GM12878 (cell line): ENCODE measurements at regions not wholly inside any gene's neighbourhood (a gene's known extent, or its start where the extent isn't known, plus 50 kb on each side); places are given as distances from the start of the nearest gene placed in this dataset.

ENCODE experiments used
- ATAC-seq: fragments of 200-7000 bp; cut with Tn5 transposase; 3 replicates; pipeline ENCODE4 v1.9.1; 2020; ENCODE audit warnings: mild to moderate bottlenecking, moderate library complexity
- BruUV-seq: library from RNA; stranded (reverse); fragments of 400-500 nt; replicated peaks from 2 replicates; lab custom pipeline; 2021; lab: Mats Ljungman, UMichigan
- CTCF ChIA-PET: fragments of 300-600 bp; sonication (Branson Sonifier 250); formaldehyde crosslinking; extraction: SDS; loops from one replicate; lab custom pipeline; 2021; ENCODE audit warnings: inconsistent platforms; lab: Yijun Ruan, JAX
- POLR2A ChIA-PET: fragments of 350-600 bp; formaldehyde crosslinking; extraction: SDS; loops from one replicate; lab custom pipeline; 2021; ENCODE audit warnings: inconsistent platforms; lab: Charles Lee
- RAD21 ChIA-PET: fragments of 300-600 bp; sonication (Branson Sonifier 250); formaldehyde crosslinking; loops from one replicate; lab custom pipeline; 2023; ENCODE audit warnings: antibody characterized with exemption; ENCODE audit not compliant: unreplicated experiment; lab: Charles Lee
- SMC1A ChIA-PET: fragments of 300-600 bp; sonication (Branson Sonifier 250); formaldehyde crosslinking; loops from one replicate; lab custom pipeline; 2023; ENCODE audit not compliant: unreplicated experiment, uncharacterized antibody; lab: Charles Lee
- DNase-seq: peaks from one replicate; pipeline ENCODE4 v3.0.0-alpha.2; 2011; ENCODE audit warnings: low read depth, low spot score
- FAIRE-seq: peaks from 3 replicates; lab custom pipeline; 2011; peaks lifted over from hg19 to GRCh38; lab: Jason Lieb, UNC
- H2AFZ ChIP-seq: 2 replicates; pipeline ENCODE4 v1.6.0; 2011; ENCODE audit warnings: low read depth, low read length, control low read depth; ENCODE audit not compliant: control insufficient read depth
- H3K27ac ChIP-seq: 2 replicates; pipeline ENCODE4 v1.5.1; 2011; ENCODE audit warnings: control low read depth; ENCODE audit not compliant: control insufficient read depth, insufficient read depth
- H3K27me3 ChIP-seq, 2 experiments: replicated peaks in 1 of 2; 2 replicates each; pipeline versions ENCODE4 v1.6.0 to v1.6.1; 2011; ENCODE audit warnings: low read length in 1 of 2; ENCODE audit not compliant: control insufficient read depth in 2 of 2, insufficient read depth in 2 of 2
- H3K36me3 ChIP-seq, 2 experiments: 2 replicates each; pipeline ENCODE4 v1.5.1; 2011; ENCODE audit warnings: low read length in 1 of 2; ENCODE audit not compliant: control insufficient read depth in 2 of 2, insufficient read depth in 2 of 2
- H3K4me1 ChIP-seq: 2 replicates; pipeline ENCODE4 v1.6.1; 2011; ENCODE audit warnings: mild to moderate bottlenecking, low read length, moderate library complexity, mixed read lengths; ENCODE audit not compliant: control insufficient read depth, insufficient read depth
- H3K4me2 ChIP-seq: 2 replicates; pipeline ENCODE4 v1.6.0; 2011; ENCODE audit warnings: control low read depth; ENCODE audit not compliant: control insufficient read depth, insufficient read depth
- H3K4me3 ChIP-seq: fragments of 200-600 bp; sonication (generic); 2 replicates; pipeline ENCODE4 v1.5.1; 2016
- H3K79me2 ChIP-seq: 2 replicates; pipeline ENCODE4 v1.6.0; 2011; ENCODE audit warnings: low read length; ENCODE audit not compliant: control insufficient read depth, insufficient read depth
- H3K9ac ChIP-seq: 2 replicates; pipeline ENCODE4 v1.8.0; 2011; ENCODE audit warnings: low read length, control low read depth, mixed read lengths; ENCODE audit not compliant: control insufficient read depth, insufficient read depth
- H3K9me3 ChIP-seq: replicated peaks from 3 replicates; pipeline ENCODE4 v1.5.1; 2011; ENCODE audit warnings: mild to moderate bottlenecking, low read length; ENCODE audit not compliant: control insufficient read depth, insufficient read depth
- H4K20me1 ChIP-seq: 2 replicates; pipeline ENCODE4 v1.6.0; 2011; ENCODE audit not compliant: control insufficient read depth, insufficient read depth
- BACH1 ChIP-seq: fragments of 450-650 bp; IDR thresholded peaks from 2 replicates; pipeline ENCODE4 v1.6.1; 2017; ENCODE audit warnings: mild to moderate bottlenecking, borderline replicate concordance
- EZH2 ChIP-seq: IDR thresholded peaks from 2 replicates; pipeline ENCODE4 v1.6.1; 2012; ENCODE audit warnings: low read depth, mild to moderate bottlenecking, control low read depth, inconsistent platforms, low read length, borderline replicate concordance; ENCODE audit not compliant: control insufficient read depth
- FOXM1 ChIP-seq: IDR thresholded peaks from 2 replicates; pipeline ENCODE4 v1.6.1; 2012; ENCODE audit warnings: low read depth, mild to moderate bottlenecking, inconsistent platforms, low read length, moderate library complexity
- JUND ChIP-seq: IDR thresholded peaks from 2 replicates; pipeline ENCODE4 v1.6.1; 2012; ENCODE audit warnings: low read depth, mild to moderate bottlenecking, low read length, improper control_type of control experiment, moderate library complexity
- KLF5 ChIP-seq: fragments of 450-650 bp; IDR thresholded peaks from 2 replicates; pipeline ENCODE4 v1.6.1; 2014; ENCODE audit warnings: mild to moderate bottlenecking; ENCODE audit not compliant: partially characterized antibody
- NFYA ChIP-seq: IDR thresholded peaks from 2 replicates; pipeline ENCODE4 v1.6.1; 2011; ENCODE audit warnings: low read depth, mild to moderate bottlenecking, low read length, improper control_type of control experiment, borderline replicate concordance
- PML ChIP-seq: IDR thresholded peaks from 2 replicates; pipeline ENCODE4 v1.6.1; 2012; ENCODE audit warnings: low read length, inconsistent platforms
- POLR2A ChIP-seq: IDR thresholded peaks from 2 replicates; pipeline ENCODE4 v1.6.1; 2011; ENCODE audit warnings: low read depth, mild to moderate bottlenecking, low read length
- POU2F2 ChIP-seq: IDR thresholded peaks from 3 replicates; pipeline ENCODE4 v1.6.1; 2011; ENCODE audit warnings: low read depth, mild to moderate bottlenecking, low read length, borderline replicate concordance
- RAD51 ChIP-seq: fragments of 450-650 bp; IDR thresholded peaks from 2 replicates; pipeline ENCODE4 v1.6.1; 2016; ENCODE audit warnings: moderate library complexity, mild to moderate bottlenecking, inconsistent platforms
- RCOR1 ChIP-seq: conservative IDR thresholded peaks from 2 replicates; pipeline ENCODE4 v1.6.1; 2012; ENCODE audit warnings: low read depth, low read length, improper control_type of control experiment
- STAT1 ChIP-seq: fragments of 450-650 bp; conservative IDR thresholded peaks from 2 replicates; pipeline ENCODE4 v1.6.1; 2014; ENCODE audit warnings: antibody characterized with exemption, mild to moderate bottlenecking
- TCF3 ChIP-seq: IDR thresholded peaks from 2 replicates; pipeline ENCODE4 v1.6.1; 2012; ENCODE audit warnings: low read depth, mild to moderate bottlenecking, low read length, borderline replicate concordance; ENCODE audit not compliant: insufficient read depth
- TCF7 ChIP-seq: IDR thresholded peaks from 2 replicates; pipeline ENCODE4 v1.6.1; 2014; ENCODE audit warnings: antibody characterized with exemption, borderline replicate concordance
- ZSCAN29 ChIP-seq: fragments of 450-650 bp; IDR thresholded peaks from 2 replicates; pipeline ENCODE4 v1.6.1; 2017; ENCODE audit warnings: mild to moderate bottlenecking, moderate library complexity
- WGBS: methylation state at CpG from one replicate; pipeline ENCODE4 v1.1.6; 2016; ENCODE audit warnings: low lambda C conversion rate; ENCODE audit not compliant: insufficient replicate concordance, insufficient coverage; ENCODE audit errors: missing lambda C conversion rate; 5-methylcytosine and 5-hydroxymethylcytosine counted together
- in situ Hi-C: fragments of 300-500 bp; cut with MboI; formaldehyde crosslinking; loops from 9 replicates; pipeline ENCODE4 v1.14.3; 2018; ENCODE audit warnings: mixed read lengths
- intact Hi-C: fragments of 100-400 bp; cut with micrococcal nuclease; formaldehyde crosslinking; loops from one replicate; pipeline ENCODE4 v1.14.2; 2022; ENCODE audit not compliant: unreplicated experiment
- TF ChIP-seq, protein P1 (sequence below): fragments of 450-650 bp; formaldehyde crosslinking; IDR thresholded peaks from 2 replicates; pipeline ENCODE4 v1.4.0; 2022; ENCODE audit warnings: mild to moderate bottlenecking, moderate library complexity
- TF ChIP-seq, protein P2 (sequence below): fragments of 450-650 bp; IDR thresholded peaks from 2 replicates; pipeline ENCODE4 v1.6.1; 2017; ENCODE audit warnings: mild to moderate bottlenecking
- TF ChIP-seq, protein P3 (sequence below): fragments of 150-350 bp; IDR thresholded peaks from 2 replicates; pipeline ENCODE4 v1.6.1; 2014; ENCODE audit warnings: mild to moderate bottlenecking, low read depth, low read length
- TF ChIP-seq, protein P4 (sequence below): IDR thresholded peaks from 2 replicates; pipeline ENCODE4 v1.6.1; 2011; ENCODE audit warnings: low read depth, mild to moderate bottlenecking, low read length, moderate library complexity, borderline replicate concordance; ENCODE audit errors: extremely low read depth

DNA sequence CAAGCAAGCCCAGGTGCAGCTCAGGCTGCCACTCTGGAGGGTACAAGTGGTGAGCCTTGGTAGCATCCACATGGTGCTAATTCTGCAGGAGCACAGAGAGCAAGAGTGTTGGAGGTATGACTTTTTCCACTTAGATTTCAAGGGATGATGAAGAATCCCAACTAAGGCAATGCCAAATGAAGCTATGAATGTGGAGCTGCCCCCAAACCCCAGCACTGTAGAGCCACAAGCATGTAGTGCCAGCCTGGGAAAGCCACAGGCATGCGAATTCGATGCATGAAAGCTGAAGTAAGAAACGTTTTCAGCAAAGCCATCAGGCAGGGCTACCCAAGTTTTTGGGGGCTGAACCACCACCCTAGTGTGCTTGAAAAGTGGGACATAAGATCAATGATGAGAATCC is 251.1 kb downstream of the HAO1 start:
- H3K9me3 ChIP-seq, result no peaks in the 10 kb centered on the region
- ChIA-PET CTCF (no interaction called here), SMC1A (no interaction called here), RAD21 (no interaction called here), POLR2A (no interaction called here)
- FAIRE-seq, result no peak
- no peaks in the 10 kb centered on the region for H3K79me2 ChIP-seq
- no peaks in the 10 kb centered on the region for H3K27me3 ChIP-seq
- no peaks in the 10 kb centered on the region for H4K20me1 ChIP-seq
- TF ChIP-seq POLR2A (no peak), RAD51 (no peak), TCF7 (no peak), RCOR1 (no peak), STAT1 (no peak), KLF5 (no peak), EZH2 (no peak), NFYA (no peak), FOXM1 (no peak), POU2F2 (no peak), ZSCAN29 (no peak), TCF3 (no peak), BACH1 (no peak), JUND (no peak), PML (no peak)
- TF ChIP-seq, protein P1, sequence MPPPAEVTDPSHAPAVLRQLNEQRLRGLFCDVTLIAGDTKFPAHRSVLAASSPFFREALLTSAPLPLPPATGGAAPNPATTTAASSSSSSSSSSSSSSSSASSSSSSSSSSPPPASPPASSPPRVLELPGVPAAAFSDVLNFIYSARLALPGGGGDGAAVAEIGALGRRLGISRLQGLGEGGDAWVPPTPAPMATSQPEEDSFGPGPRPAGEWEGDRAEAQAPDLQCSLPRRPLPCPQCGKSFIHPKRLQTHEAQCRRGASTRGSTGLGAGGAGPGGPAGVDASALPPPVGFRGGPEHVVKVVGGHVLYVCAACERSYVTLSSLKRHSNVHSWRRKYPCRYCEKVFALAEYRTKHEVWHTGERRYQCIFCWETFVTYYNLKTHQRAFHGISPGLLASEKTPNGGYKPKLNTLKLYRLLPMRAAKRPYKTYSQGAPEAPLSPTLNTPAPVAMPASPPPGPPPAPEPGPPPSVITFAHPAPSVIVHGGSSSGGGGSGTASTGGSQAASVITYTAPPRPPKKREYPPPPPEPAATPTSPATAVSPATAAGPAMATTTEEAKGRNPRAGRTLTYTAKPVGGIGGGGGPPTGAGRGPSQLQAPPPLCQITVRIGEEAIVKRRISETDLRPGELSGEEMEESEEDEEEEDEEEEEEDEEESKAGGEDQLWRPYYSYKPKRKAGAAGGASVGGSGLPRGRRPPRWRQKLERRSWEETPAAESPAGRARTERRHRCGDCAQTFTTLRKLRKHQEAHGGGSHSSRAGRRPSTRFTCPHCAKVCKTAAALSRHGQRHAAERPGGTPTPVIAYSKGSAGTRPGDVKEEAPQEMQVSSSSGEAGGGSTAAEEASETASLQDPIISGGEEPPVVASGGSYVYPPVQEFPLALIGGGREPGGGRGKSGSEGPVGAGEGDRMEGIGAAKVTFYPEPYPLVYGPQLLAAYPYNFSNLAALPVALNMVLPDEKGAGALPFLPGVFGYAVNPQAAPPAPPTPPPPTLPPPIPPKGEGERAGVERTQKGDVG (CRISPR knock-in tag), result no peak
- TF ChIP-seq, protein P2, sequence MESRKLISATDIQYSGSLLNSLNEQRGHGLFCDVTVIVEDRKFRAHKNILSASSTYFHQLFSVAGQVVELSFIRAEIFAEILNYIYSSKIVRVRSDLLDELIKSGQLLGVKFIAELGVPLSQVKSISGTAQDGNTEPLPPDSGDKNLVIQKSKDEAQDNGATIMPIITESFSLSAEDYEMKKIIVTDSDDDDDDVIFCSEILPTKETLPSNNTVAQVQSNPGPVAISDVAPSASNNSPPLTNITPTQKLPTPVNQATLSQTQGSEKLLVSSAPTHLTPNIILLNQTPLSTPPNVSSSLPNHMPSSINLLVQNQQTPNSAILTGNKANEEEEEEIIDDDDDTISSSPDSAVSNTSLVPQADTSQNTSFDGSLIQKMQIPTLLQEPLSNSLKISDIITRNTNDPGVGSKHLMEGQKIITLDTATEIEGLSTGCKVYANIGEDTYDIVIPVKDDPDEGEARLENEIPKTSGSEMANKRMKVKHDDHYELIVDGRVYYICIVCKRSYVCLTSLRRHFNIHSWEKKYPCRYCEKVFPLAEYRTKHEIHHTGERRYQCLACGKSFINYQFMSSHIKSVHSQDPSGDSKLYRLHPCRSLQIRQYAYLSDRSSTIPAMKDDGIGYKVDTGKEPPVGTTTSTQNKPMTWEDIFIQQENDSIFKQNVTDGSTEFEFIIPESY, result no peak
- TF ChIP-seq, protein P3, sequence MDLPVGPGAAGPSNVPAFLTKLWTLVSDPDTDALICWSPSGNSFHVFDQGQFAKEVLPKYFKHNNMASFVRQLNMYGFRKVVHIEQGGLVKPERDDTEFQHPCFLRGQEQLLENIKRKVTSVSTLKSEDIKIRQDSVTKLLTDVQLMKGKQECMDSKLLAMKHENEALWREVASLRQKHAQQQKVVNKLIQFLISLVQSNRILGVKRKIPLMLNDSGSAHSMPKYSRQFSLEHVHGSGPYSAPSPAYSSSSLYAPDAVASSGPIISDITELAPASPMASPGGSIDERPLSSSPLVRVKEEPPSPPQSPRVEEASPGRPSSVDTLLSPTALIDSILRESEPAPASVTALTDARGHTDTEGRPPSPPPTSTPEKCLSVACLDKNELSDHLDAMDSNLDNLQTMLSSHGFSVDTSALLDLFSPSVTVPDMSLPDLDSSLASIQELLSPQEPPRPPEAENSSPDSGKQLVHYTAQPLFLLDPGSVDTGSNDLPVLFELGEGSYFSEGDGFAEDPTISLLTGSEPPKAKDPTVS, result no peak
- TF ChIP-seq, protein P4, sequence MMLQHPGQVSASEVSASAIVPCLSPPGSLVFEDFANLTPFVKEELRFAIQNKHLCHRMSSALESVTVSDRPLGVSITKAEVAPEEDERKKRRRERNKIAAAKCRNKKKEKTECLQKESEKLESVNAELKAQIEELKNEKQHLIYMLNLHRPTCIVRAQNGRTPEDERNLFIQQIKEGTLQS, result no peak
- H2AFZ ChIP-seq, result no peak overlapping the region
- no peaks in the 10 kb centered on the region for H3K36me3 ChIP-seq
- no peak overlapping the region for H3K9ac ChIP-seq
- no peak for ATAC-seq
- 24% methylated on average over 3 of the region's 3 CpGs for WGBS
- in situ Hi-C loops, result no loop called here
- H3K27ac ChIP-seq, result no peak overlapping the region
- no TSS peak for BruUV-seq
- no peak for DNase-seq
- intact Hi-C loops, result no loop called here
- H3K4me3 ChIP-seq, result no peak overlapping the region
- no peak overlapping the region for H3K4me2 ChIP-seq
- no peaks in the 10 kb centered on the region for H3K4me1 ChIP-seq
